ENCODE measurements at regions not wholly inside any gene's neighbourhood (a gene's known extent, or its start where the extent isn't known, plus 50 kb on each side); places are given as distances from the start of the nearest gene placed in this dataset.
"Not testable (repeated sequence)": the region's sequence is repeated elsewhere in the genome, so short reads cannot be mapped to it uniquely, and the experiment has no call there.

DNA sequence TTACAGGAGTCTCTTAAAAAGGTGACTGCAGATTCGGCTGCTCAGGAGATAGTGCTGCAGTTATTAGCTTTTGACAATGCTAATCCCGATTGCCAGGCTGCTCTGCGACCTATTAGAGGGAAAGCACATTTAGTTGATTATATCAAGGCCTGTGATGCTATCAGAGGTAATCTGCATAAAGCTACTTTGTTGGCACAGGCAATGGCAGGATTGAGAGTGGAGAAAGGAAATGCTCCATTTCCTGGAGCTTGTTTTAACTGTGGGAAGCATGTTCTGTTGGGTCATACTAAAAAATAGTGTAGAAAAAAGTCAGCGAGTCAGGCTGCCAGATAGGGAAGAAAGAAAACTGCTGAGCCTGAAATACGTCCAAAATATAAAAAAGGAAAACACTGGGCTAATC is 98.5 kb upstream of the EIF5 start:
- TF ChIP-seq, protein P1, sequence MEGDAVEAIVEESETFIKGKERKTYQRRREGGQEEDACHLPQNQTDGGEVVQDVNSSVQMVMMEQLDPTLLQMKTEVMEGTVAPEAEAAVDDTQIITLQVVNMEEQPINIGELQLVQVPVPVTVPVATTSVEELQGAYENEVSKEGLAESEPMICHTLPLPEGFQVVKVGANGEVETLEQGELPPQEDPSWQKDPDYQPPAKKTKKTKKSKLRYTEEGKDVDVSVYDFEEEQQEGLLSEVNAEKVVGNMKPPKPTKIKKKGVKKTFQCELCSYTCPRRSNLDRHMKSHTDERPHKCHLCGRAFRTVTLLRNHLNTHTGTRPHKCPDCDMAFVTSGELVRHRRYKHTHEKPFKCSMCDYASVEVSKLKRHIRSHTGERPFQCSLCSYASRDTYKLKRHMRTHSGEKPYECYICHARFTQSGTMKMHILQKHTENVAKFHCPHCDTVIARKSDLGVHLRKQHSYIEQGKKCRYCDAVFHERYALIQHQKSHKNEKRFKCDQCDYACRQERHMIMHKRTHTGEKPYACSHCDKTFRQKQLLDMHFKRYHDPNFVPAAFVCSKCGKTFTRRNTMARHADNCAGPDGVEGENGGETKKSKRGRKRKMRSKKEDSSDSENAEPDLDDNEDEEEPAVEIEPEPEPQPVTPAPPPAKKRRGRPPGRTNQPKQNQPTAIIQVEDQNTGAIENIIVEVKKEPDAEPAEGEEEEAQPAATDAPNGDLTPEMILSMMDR (conservative IDR thresholded peaks at IDR 0.05; ENCODE audit: low read length), result not testable (repeated sequence)
- not testable (repeated sequence) for TF ChIP-seq EZH2phosphoT487 (IDR thresholded peaks at IDR 0.05; ENCODE audit: borderline replicate concordance)
